HG03159 (cell line): ENCODE measurements at regions not wholly inside any gene's neighbourhood (a gene's known extent, or its start where the extent isn't known, plus 50 kb on each side); places are given as distances from the start of the nearest gene placed in this dataset.
"Not testable (repeated sequence)": the region's sequence is repeated elsewhere in the genome, so short reads cannot be mapped to it uniquely, and the experiment has no call there.

Experiments used
- ATAC-seq: cut with Tn5 transposase; IDR thresholded peaks from one replicate; pipeline ENCODE4 v1.9.1; 2021; ENCODE audit warnings: mild to moderate bottlenecking, moderate library complexity; ENCODE audit not compliant: unreplicated experiment

DNA sequence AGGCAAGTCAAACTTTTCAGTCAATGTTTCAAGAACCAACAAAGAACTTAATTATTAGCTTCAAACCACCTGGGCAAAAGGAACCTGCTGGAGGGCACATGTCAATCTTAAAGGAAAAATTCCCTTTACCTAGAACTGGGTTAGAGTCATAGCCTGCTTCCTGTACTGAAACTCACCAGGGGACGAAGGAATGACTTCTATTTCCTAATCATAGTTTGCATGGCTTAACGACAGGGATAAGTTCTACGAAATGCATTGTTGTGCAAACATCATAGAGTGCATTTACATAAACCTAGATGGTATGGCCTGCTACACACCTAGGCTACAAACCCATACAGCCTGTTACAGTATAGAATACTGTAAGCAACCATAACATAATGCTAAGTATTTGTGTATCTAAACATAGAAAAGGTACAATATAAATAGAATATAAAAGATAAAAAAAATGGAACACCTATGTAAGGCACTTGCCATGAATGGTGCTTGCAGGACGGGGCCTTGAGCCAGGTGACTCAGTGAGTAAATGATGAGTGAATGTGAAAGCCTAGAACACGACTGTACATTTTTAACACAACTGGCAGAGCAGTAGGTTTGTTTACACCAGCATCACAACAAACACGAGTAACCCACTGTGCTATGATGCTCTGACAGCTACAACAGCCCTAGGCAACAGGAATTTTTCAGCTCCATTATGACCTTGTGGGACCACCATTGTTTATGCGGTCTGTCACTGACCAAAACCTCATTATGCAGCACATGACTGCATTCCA, 234.9 kb upstream of the CAND1 start:
- ATAC-seq, result no peak

- ATAC-seq, result no peak
Observed at GRCh38 chr12:67035121-67035520, 234.0 kb upstream of the CAND1 start.

DNA sequence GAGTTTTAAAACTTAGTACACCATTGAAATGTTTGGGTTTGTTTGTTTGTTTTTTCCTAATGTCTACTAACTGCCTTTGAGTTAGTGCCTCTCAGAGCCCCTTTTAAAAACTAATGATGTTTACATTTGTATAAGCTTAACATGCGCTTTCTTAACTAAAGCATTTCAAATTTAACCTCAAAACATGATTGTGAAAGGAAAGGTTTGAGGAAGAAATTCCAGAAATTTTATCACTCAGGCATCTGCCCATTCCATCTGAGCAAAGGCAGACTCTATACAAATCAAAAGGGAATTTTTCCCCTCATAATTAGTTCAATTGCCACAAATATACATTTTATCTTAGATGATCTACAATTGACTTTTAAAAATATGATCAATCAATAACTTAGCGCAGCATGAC, 230.7 kb upstream of the CAND1 start:
- no peak for ATAC-seq

DNA sequence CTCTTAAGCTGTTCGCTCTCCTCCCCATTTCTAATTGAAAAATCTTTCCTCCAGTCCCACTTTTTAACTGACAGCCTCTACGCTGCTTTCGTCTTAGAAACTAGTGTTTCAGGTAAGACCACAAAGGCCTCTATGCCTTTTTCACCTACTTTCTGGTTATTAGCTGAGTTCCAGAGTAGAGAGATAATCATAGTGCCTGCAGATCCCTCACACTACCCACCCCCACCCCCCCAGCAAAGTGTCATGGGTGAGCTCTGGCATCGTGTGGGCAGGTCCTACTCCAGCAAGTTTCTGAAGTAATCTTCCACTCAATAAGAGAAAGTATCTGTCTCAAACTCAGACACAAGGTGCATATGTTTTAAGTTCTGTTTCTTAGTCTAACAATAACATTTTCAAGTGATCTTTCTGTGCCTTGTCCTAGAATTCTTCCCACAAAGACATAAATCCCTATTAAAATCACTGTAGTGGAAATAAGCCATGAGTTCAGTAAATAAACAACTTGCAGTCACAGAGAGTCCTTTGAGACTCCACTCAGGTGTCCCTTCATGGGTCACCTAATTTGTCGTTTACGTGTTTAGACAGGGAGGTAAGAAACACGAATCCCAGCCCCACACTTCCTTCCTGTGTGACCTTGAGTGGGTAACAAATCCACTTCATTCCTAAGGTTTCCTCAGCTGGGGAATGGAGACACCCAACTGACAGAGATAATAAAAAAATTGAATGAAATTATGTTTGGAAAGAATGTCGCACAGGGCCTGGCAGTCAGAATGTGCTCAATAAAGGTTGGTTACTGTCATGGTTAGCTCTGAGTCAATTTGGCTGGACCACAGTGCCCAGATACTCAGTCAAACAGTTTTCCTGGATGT, 228.9 kb upstream of the CAND1 start:
- ATAC-seq, result no peak

DNA sequence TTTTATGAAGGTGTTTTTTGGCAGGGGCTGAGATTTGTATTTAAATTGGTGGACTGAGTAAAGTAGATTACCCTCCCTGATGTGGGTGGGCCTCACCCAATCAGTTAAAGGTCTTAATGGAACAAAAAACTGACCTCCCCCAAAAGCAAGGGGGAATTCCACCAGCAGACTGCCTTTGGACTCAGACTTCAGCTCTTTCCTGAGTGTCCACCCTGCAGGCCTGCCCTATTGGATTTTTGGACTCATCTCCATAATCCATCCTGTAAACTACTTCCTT, 228.4 kb upstream of the CAND1 start:
- no peak for ATAC-seq

- no peak for ATAC-seq
Observed at GRCh38 chr12:67042697-67043131, 226.4 kb upstream of the CAND1 start.

DNA sequence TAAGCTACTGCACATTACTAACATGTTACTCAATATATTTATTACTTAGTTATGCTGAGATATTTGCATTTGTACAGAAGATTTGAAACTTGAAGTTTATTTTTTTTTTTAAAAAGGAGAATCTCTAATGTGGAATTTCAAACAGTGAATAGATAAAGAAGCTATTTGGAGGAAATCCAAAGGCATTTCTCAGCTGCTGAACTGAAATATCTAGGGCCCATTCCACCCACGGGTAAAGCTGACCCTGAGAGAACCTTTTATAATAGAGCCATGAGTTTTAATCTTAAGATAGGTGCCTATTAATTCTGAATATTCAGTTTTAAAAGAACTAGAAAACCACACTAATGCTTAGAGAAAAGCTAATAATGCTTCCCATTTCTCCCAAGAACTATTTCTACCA, 225.4 kb upstream of the CAND1 start:
- no peak for ATAC-seq

DNA sequence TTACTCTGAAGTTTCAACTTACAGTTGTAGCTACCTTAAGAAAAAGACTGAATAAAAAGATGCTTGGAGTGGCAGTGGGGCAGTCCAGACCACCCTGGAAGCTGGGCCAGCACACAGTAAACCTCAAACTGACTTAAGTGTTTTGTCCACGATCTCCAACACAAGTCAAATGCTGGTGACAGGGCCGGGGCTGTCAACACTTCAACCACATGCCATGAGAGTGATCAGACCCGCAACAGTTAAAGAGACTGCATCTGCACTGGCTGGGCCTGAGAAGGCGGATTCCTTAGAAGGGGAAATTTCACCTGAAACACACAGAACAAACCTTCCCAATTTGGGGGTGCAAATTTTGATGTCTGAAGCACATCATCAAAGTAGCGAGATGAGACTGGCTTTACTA, 223.5 kb upstream of the CAND1 start:
- no peak for ATAC-seq

DNA sequence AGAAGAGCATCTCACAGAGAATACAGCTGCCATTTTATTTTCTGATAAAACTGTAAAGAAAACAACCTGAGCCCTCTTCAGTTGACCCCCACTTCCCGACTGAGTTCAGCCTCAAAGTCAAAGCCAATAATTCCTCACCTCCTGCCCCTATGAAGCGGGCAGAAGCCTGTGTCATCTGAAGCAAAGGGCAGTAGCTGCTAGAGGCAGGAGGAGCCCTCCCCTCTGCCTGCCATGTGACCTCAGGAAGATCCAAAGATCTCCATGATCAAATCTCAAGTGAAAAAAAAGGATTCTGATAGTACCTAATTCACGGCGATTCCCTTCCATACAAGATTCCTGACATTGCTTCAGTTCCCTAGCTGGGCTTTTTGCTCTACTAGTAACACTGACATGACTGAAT, 223.1 kb upstream of the CAND1 start:
- no peak for ATAC-seq

- ATAC-seq, result no peak
Observed at GRCh38 chr12:67047634-67048033, 221.5 kb upstream of the CAND1 start.

DNA sequence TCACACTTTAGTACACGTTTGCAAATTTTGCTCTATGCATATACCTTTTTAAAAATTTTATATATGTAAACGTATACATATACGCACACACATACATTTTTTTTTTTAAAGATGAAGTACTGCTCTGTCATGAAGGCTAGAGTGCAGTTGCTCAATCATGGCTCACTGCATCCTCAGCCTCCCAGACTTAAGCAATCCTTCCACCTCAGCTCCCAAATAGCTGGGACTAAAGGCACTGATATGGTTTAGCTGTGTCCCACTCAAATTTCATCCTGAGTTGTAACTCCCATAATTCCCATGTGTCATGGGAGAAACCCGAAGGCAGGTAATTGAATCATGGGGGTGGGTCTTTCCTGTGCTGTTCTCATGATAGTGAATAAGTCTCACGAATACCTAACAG, 220.8 kb upstream of the CAND1 start:
- no peak for ATAC-seq

DNA sequence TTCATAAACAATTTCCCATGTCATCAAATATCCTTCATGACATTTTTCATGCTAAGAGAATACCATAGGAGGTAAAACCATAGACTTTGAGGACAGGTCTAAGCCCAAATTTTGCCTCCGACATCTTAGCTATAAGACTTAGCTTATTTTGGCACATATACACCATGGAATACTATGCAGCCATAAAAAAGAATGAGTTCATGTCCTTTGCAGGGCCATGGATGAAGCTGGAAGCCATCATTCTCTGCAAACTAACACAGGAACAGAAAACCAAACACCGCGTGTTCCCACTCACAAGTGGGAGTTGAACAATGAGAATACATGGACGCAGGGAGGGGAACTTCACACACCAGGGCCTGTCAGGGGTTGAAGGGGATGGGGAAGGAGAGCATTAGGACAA, 220.0 kb upstream of the CAND1 start:
- ATAC-seq, result not testable (repeated sequence)

DNA sequence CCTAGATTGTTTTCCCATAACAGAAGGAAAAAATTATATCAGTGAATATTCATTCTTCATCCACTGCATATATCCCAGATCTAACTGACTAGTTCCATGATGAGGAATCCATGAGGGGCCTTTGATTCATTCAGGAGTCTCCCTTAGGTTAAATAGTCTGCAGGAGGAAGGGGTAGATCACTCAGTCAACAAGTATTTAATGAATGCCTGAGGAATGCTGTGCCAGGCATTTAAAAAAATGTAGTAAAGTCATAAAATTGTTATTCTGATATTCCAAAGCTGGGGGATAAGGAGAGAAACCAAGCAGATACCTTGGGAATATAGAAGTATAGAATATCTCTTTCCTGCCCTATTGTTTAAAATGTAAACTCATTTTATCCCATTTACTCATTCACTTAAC, 216.2 kb upstream of the CAND1 start:
- ATAC-seq, result no peak

DNA sequence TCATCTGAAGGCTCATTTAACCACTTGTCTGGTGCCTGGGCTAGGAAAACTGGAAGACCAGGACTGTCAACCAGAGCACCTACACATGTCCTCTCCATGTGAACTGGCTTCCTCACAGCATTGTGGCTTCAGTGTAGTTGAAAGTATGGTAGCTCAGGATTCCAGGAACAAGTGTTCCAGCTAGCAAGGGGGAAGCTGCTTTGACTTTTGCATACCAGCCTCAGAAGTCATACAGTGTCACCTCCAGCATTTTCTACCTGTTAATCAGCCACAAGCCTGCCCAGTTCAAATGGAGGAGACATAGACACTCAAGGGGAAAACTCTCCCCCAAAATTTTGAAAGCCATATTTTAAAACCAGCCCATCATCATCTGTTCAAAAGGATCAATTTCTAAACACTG, 212.8 kb upstream of the CAND1 start:
- no peak for ATAC-seq

DNA sequence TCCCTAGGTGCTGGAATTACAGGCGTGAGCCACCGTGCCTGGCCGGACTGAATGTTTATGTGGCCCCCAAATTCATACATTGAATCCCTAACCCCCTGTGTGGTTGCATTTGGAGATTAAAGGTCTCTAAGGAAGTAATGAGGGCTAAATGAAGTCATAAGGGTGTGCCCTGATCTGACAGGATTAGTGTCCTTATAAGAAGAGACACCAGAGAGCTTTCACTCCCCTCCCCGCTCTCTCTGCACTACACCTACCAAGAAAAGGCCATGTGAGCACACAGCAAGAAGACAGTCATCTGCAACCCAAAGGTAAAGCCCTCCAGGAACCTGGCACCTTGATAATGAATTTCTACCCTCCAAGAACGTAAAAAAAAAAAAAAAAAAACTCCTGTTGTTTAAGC, 212.1 kb upstream of the CAND1 start:
- no peak for ATAC-seq

- ATAC-seq, result no peak
Observed at GRCh38 chr12:67062193-67062592, 207.0 kb upstream of the CAND1 start.

DNA sequence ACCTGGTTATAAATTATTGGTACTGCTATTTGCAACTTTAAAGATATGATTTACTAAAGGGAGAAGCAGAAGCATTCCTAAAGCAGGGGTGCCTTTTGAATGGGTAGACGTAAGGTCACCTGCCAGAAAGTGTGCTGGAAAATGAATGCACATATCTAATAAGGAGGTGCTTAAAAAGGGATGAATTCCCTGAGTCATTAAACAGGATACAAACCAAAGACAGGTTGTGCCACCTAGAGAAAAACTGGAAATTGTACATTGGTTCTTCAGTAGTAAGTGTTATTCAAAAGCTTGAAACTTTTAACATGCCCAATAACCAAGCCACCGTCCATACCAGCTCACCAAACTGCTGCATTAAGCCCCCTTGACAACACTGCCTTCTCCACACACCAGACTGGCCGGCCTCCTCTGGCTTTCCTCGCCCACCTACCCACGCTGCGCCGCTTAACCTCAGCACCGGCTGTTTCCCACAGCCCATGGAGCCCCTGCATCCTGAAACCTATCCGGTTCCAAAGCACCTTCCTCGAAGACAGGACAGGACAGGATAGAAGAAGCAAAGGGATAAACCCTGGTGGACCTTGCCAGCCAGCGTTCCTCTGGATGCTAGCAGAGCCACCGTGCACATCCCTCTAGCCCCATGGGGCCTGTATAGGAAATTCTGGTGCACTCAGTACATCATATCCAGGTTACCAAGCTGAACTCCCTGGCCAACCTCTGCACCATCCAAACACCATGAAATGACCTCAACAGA, 201.5 kb upstream of the CAND1 start:
- ATAC-seq, result no peak

GRCh38 chr12:67068204-67068731, 200.9 kb upstream of the CAND1 start:
- ATAC-seq, result no peak

GRCh38 chr12:67068761-67069450, 200.3 kb upstream of the CAND1 start:
- peak; percentile 71 for ATAC-seq

GRCh38 chr12:67069451-67070306, 199.5 kb upstream of the CAND1 start:
- peak; percentile 58 for ATAC-seq
